Mucosa of rectum (tissue), 2 donors: ENCODE measurements at regions not wholly inside any gene's neighbourhood (a gene's known extent, or its start where the extent isn't known, plus 50 kb on each side); places are given as distances from the start of the nearest gene placed in this dataset.
A peak's percentile ranks its signal among the peaks of the same experiment; 100 is the strongest.
"Not testable (repeated sequence)": the region's sequence is repeated elsewhere in the genome, so short reads cannot be mapped to it uniquely, and the experiment has no call there.

Source experiments
- H3K27ac ChIP-seq, 2 donors: one replicate each; pipeline ENCODE4 v1.7.0; 2013; ENCODE audit warnings: inconsistent platforms in 2 of 2, low read depth in 2 of 2, low read length in 2 of 2
- H3K27me3 ChIP-seq, 2 donors: one replicate each; pipeline ENCODE4 v1.7.0; 2013; ENCODE audit warnings: low read length in 2 of 2; ENCODE audit not compliant: control insufficient read depth in 2 of 2, insufficient read depth in 2 of 2
- H3K36me3 ChIP-seq, 2 donors: one replicate each; pipeline ENCODE4 v1.7.0; 2013; ENCODE audit warnings: low read length in 2 of 2; ENCODE audit not compliant: control insufficient read depth in 2 of 2, insufficient read depth in 2 of 2
- H3K4me1 ChIP-seq, 2 donors: one replicate each; pipeline ENCODE4 v1.7.0; 2013; ENCODE audit warnings: low read length in 2 of 2, mild to moderate bottlenecking in 1 of 2; ENCODE audit not compliant: control insufficient read depth in 2 of 2, insufficient read depth in 2 of 2
- H3K4me3 ChIP-seq, 2 donors: one replicate each; pipeline ENCODE4 v1.7.0; 2013; ENCODE audit warnings: low read length in 2 of 2
- H3K9ac ChIP-seq, 2 donors: one replicate each; pipeline ENCODE4 v1.7.0; 2013; ENCODE audit warnings: low read length in 2 of 2, low read depth in 1 of 2, mild to moderate bottlenecking in 1 of 2
- H3K9me3 ChIP-seq, 2 donors: one replicate each; pipeline ENCODE4 v1.7.0; 2013; ENCODE audit warnings: low read length in 2 of 2; ENCODE audit not compliant: control insufficient read depth in 2 of 2
- donor health status: healthy.
- donor health status: Normal muscosa, but diverticular disease.

- no peaks in the 10 kb centered on the region for H3K27me3 ChIP-seq
- H3K36me3 ChIP-seq, result no peaks in the 10 kb centered on the region
These were observed 165.5 kb downstream of the MEX3B start for GRCh38 chr15:81880314-81880713.

GRCh38 chr15:81875717-81876116, 170.1 kb downstream of the MEX3B start:
- not testable (repeated sequence) for H3K4me3 ChIP-seq, H3K4me1 ChIP-seq, H3K9me3 ChIP-seq, H3K9ac ChIP-seq, H3K36me3 ChIP-seq, H3K27ac ChIP-seq, H3K27me3 ChIP-seq

More at GRCh38 chr15:81880314-81880713, 165.5 kb downstream of the MEX3B start:
- Histone ChIP-seq H3K4me3 (no peak overlapping the region), H3K4me1 (no peaks in the 10 kb centered on the region), H3K9ac (no peak overlapping the region), H3K9me3 (no peaks in the 10 kb centered on the region), H3K27ac (no peak overlapping the region)

- not testable (repeated sequence) for H3K27me3 ChIP-seq, H3K9me3 ChIP-seq, H3K4me1 ChIP-seq, H3K36me3 ChIP-seq, H3K9ac ChIP-seq
- Histone ChIP-seq H3K4me3 (peak overlapping the region in 1 of 2 donors; percentile 49), H3K27ac (peak overlapping the region in 1 of 2 donors; percentile 34)
These were observed 175.1 kb downstream of the MEX3B start for GRCh38 chr15:81870746-81871106.

- Histone ChIP-seq H3K27ac (peak overlapping the region in 1 of 2 donors; percentile 34), H3K4me3 (peak overlapping the region in 1 of 2 donors; percentile 49)
- H3K9me3 ChIP-seq, H3K36me3 ChIP-seq, H3K27me3 ChIP-seq, H3K9ac ChIP-seq, H3K4me1 ChIP-seq: not testable (repeated sequence)
These were observed 175.6 kb downstream of the MEX3B start for GRCh38 chr15:81870062-81870745.

GRCh38 chr15:81869161-81869954, 176.5 kb downstream of the MEX3B start:
- H3K4me1 ChIP-seq, result no peaks in the 10 kb centered on the region

GRCh38 chr15:81865850-81866537, 179.8 kb downstream of the MEX3B start:
- no peak overlapping the region for H3K9ac ChIP-seq
- no peaks in the 10 kb centered on the region for H3K9me3 ChIP-seq
- no peak overlapping the region for H3K4me3 ChIP-seq
- H3K4me1 ChIP-seq, result no peaks in the 10 kb centered on the region
- H3K27ac ChIP-seq, result no peak overlapping the region
- H3K27me3 ChIP-seq, result no peaks in the 10 kb centered on the region
- no peaks in the 10 kb centered on the region for H3K36me3 ChIP-seq

More at GRCh38 chr15:81869161-81869954, 176.5 kb downstream of the MEX3B start:
- Histone ChIP-seq H3K9me3 (no peaks in the 10 kb centered on the region), H3K36me3 (no peaks in the 10 kb centered on the region), H3K9ac (no peak overlapping the region), H3K4me3 (no peak overlapping the region), H3K27me3 (no peaks in the 10 kb centered on the region), H3K27ac (no peak overlapping the region)

- Histone ChIP-seq H3K9me3 (no peaks in the 10 kb centered on the region), H3K36me3 (no peaks in the 10 kb centered on the region), H3K27ac (no peak overlapping the region), H3K4me3 (no peak overlapping the region), H3K27me3 (no peaks in the 10 kb centered on the region), H3K9ac (no peak overlapping the region), H3K4me1 (no peaks in the 10 kb centered on the region)
These were observed 182.7 kb downstream of the MEX3B start for GRCh38 chr15:81863162-81863561.

GRCh38 chr15:81859737-81860516, 185.9 kb downstream of the MEX3B start:
- H3K36me3 ChIP-seq, result no peaks in the 10 kb centered on the region
- no peak overlapping the region for H3K27ac ChIP-seq
- no peak overlapping the region for H3K9ac ChIP-seq
- no peaks in the 10 kb centered on the region for H3K9me3 ChIP-seq
- no peaks in the 10 kb centered on the region for H3K27me3 ChIP-seq
- H3K4me1 ChIP-seq, result no peaks in the 10 kb centered on the region
- no peak overlapping the region for H3K4me3 ChIP-seq

- Histone ChIP-seq H3K4me1 (no peaks in the 10 kb centered on the region), H3K9ac (no peak overlapping the region), H3K4me3 (no peak overlapping the region), H3K36me3 (no peaks in the 10 kb centered on the region), H3K9me3 (no peaks in the 10 kb centered on the region), H3K27ac (no peak overlapping the region), H3K27me3 (no peaks in the 10 kb centered on the region)
These were observed 187.2 kb downstream of the MEX3B start for GRCh38 chr15:81858586-81858985.
